Endothelial cell of umbilical vein (primary cell): ENCODE measurements at regions not wholly inside any gene's neighbourhood (a gene's known extent, or its start where the extent isn't known, plus 50 kb on each side); places are given as distances from the start of the nearest gene placed in this dataset.

ENCODE experiments used
- BruUV-seq: library from RNA; stranded (reverse); fragments of 400-500 nt; replicated peaks from 2 replicates; lab custom pipeline; 2021; lab: Mats Ljungman, UMichigan
- CTCF ChIA-PET: fragments of 300-600, 350-600 bp; sonication (Branson Sonifier 250); formaldehyde crosslinking; loops from one replicate; lab custom pipeline; 2021; ENCODE audit warnings: antibody characterized with exemption, inconsistent platforms; lab: Charles Lee
- POLR2A ChIA-PET: fragments of 300-600, 350-600 bp; sonication (Branson Sonifier 250); formaldehyde crosslinking; loops from one replicate; lab custom pipeline; 2021; ENCODE audit warnings: antibody characterized with exemption, inconsistent platforms; lab: Charles Lee
- DNase-seq: peaks from one replicate; pipeline ENCODE4 v3.0.0-alpha.2; 2011; ENCODE audit warnings: low read depth, low spot score
- FAIRE-seq: peaks from 2 replicates; lab custom pipeline; 2011; peaks lifted over from hg19 to GRCh38; lab: Jason Lieb, UNC
- H2AFZ ChIP-seq: 2 replicates; pipeline ENCODE4 v1.6.0; 2012; ENCODE audit warnings: low read depth, low read length, control low read depth, inconsistent platforms
- H3K27ac ChIP-seq: 2 replicates; pipeline ENCODE4 v1.5.1; 2011; ENCODE audit warnings: low read depth, mild to moderate bottlenecking, control low read depth, low read length, moderate library complexity; ENCODE audit not compliant: insufficient read depth
- H3K27me3 ChIP-seq, 2 experiments: 2 replicates each; pipeline versions ENCODE4 v1.6.0 to v1.6.1; 2011; ENCODE audit warnings: low read length in 2 of 2, mixed read lengths in 1 of 2; ENCODE audit not compliant: control insufficient read depth in 2 of 2, insufficient read depth in 2 of 2
- H3K36me3 ChIP-seq, 2 experiments: 2 replicates in 1 of 2; 3 replicates in 1 of 2; pipeline ENCODE4 v1.5.1; 2011; ENCODE audit warnings: low read length in 2 of 2, mild to moderate bottlenecking in 1 of 2, moderate library complexity in 1 of 2; ENCODE audit not compliant: control insufficient read depth in 2 of 2, insufficient read depth in 2 of 2; ENCODE audit errors: extremely low read depth in 1 of 2
- H3K4me1 ChIP-seq: 3 replicates; pipeline ENCODE4 v1.5.1; 2011; ENCODE audit warnings: mild to moderate bottlenecking, low read length; ENCODE audit not compliant: control insufficient read depth, insufficient read depth; ENCODE audit errors: extremely low read depth
- H3K4me2 ChIP-seq: 2 replicates; pipeline ENCODE4 v1.6.1; 2011; ENCODE audit warnings: low read length, control low read depth, mixed read lengths; ENCODE audit not compliant: insufficient read depth
- H3K4me3 ChIP-seq, 3 experiments: fragments of 200-600 bp in 1 of 3; sonication (generic), shearing (Covaris generic) in 1 of 3; replicated peaks in 1 of 3; 2 replicates each; pipeline ENCODE4 v1.5.1; 2011 to 2016; ENCODE audit warnings: control low read depth in 3 of 3, low read length in 3 of 3, mild to moderate bottlenecking in 2 of 3, inconsistent platforms in 1 of 3, low read depth in 1 of 3, moderate library complexity in 1 of 3; ENCODE audit not compliant: insufficient read depth in 1 of 3
- H3K79me2 ChIP-seq: 2 replicates; pipeline ENCODE4 v1.6.0; 2012; ENCODE audit warnings: low read length, inconsistent platforms; ENCODE audit not compliant: control insufficient read depth, insufficient read depth
- H3K9ac ChIP-seq: replicated peaks from 2 replicates; pipeline ENCODE3; 2011; ENCODE audit warnings: low read length, control low read depth; ENCODE audit not compliant: insufficient read depth; ENCODE audit errors: extremely low read depth
- H3K9me1 ChIP-seq: replicated peaks from 3 replicates; pipeline ENCODE4 v1.6.0; 2011; ENCODE audit warnings: mild to moderate bottlenecking, low read length; ENCODE audit not compliant: control insufficient read depth, insufficient read depth; ENCODE audit errors: extremely low read depth
- H3K9me3 ChIP-seq: replicated peaks from 2 replicates; pipeline ENCODE4 v1.5.1; 2012; ENCODE audit warnings: low read length, inconsistent platforms; ENCODE audit not compliant: control insufficient read depth, insufficient read depth
- H4K20me1 ChIP-seq: replicated peaks from 2 replicates; pipeline ENCODE3; 2011; ENCODE audit warnings: mild to moderate bottlenecking, low read length; ENCODE audit not compliant: control insufficient read depth, insufficient read depth; ENCODE audit errors: extremely low read depth
- EZH2 ChIP-seq: IDR thresholded peaks from 2 replicates; pipeline ENCODE4 v1.6.1; 2012; ENCODE audit warnings: borderline replicate concordance, low read depth, mild to moderate bottlenecking, moderate library complexity, low read length, inconsistent platforms; ENCODE audit not compliant: severe bottlenecking
- FOS ChIP-seq: IDR thresholded peaks from 2 replicates; pipeline ENCODE4 v1.6.1; 2011; ENCODE audit warnings: mild to moderate bottlenecking, low read length, moderate library complexity, borderline replicate concordance; ENCODE audit not compliant: insufficient read depth
- GATA2 ChIP-seq: IDR thresholded peaks from 2 replicates; pipeline ENCODE4 v1.7.0; 2011; ENCODE audit warnings: low read depth, mild to moderate bottlenecking, moderate library complexity, mixed read lengths, low read length; ENCODE audit not compliant: insufficient read length, insufficient read depth
- JUN ChIP-seq: IDR thresholded peaks from 2 replicates; pipeline ENCODE4 v1.6.1; 2011; ENCODE audit warnings: borderline replicate concordance, low read depth; ENCODE audit not compliant: insufficient read length, insufficient read depth
- MYC ChIP-seq: IDR thresholded peaks from one replicate; pipeline ENCODE4 v1.6.1; 2011; ENCODE audit warnings: mild to moderate bottlenecking, low read depth, low read length
- POLR2A ChIP-seq: IDR thresholded peaks from 2 replicates; pipeline ENCODE4 v1.6.1; 2012; ENCODE audit warnings: low read depth, mild to moderate bottlenecking, control low read depth, low read length
- POLR2AphosphoS5 ChIP-seq: IDR thresholded peaks from 2 replicates; pipeline ENCODE4 v1.6.1; 2012; ENCODE audit warnings: low read depth, mild to moderate bottlenecking, control low read depth, low read length, moderate library complexity; ENCODE audit not compliant: insufficient read depth
- dilution Hi-C: fragments of 300-500 bp; cut with MboI; formaldehyde crosslinking; loops from one replicate; pipeline ENCODE4 v1.15.0; 2019; ENCODE audit warnings: low sequenced_read_pairs; ENCODE audit not compliant: extremely low pct_ligation_motif_present
- intact Hi-C: fragments of 100-400 bp; cut with micrococcal nuclease; formaldehyde crosslinking; loops from one replicate; pipeline ENCODE4 v1.10.0; 2022
- TF ChIP-seq, protein P1 (sequence below): IDR thresholded peaks from 2 replicates; pipeline ENCODE4 v1.6.1; 2011; ENCODE audit not compliant: insufficient read depth, insufficient read length
- TF ChIP-seq, protein P2 (sequence below), 2 donors: IDR thresholded peaks; 1 replicate in 1 of 2; 2 replicates in 1 of 2; pipeline ENCODE4 v1.5.1; 2011; ENCODE audit warnings: low read length in 2 of 2, mild to moderate bottlenecking in 2 of 2, moderate library complexity in 2 of 2, control low read depth in 1 of 2, inconsistent platforms in 1 of 2, low read depth in 1 of 2; ENCODE audit not compliant: insufficient read depth in 1 of 2; ENCODE audit errors: extremely low read depth in 1 of 2

DNA sequence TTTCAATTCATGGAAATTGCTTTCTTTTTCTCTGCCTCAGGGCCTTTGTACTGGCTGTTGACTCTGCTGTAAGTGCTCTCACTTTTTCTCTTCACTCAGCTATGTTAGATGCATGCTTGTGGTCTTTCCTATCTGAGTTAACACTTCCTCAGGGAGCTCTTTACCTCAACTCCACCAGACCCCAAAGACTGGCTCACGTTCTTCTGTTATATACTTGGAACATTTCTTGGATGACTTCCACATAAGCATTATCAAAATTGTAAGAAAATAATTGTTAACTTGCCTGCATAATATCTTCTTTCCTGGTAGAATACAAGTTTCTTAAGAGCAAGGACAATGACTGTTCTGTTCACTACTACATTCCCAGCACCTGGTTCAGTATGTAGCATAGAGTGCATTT is 455.9 kb downstream of the EBF1 start:
- Histone ChIP-seq H3K27me3 (no peaks in the 10 kb centered on the region), H3K36me3 (no peaks in the 10 kb centered on the region), H3K9me3 (no peaks in the 10 kb centered on the region), H3K4me2 (no peak overlapping the region), H4K20me1 (no peaks in the 10 kb centered on the region), H3K27ac (no peak overlapping the region), H3K9ac (no peak overlapping the region), H2AFZ (no peak overlapping the region), H3K9me1 (no peaks in the 10 kb centered on the region), H3K4me3 (no peak overlapping the region), H3K4me1 (no peaks in the 10 kb centered on the region), H3K79me2 (no peaks in the 10 kb centered on the region)
- ChIA-PET CTCF (no interaction called here), POLR2A (no interaction called here)
- DNase-seq = no peak
- dilution Hi-C loops (no loop called here), intact Hi-C loops (no loop called here)
- TF ChIP-seq, protein P1, sequence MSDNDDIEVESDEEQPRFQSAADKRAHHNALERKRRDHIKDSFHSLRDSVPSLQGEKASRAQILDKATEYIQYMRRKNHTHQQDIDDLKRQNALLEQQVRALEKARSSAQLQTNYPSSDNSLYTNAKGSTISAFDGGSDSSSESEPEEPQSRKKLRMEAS = no peak
- TF ChIP-seq, protein P2, sequence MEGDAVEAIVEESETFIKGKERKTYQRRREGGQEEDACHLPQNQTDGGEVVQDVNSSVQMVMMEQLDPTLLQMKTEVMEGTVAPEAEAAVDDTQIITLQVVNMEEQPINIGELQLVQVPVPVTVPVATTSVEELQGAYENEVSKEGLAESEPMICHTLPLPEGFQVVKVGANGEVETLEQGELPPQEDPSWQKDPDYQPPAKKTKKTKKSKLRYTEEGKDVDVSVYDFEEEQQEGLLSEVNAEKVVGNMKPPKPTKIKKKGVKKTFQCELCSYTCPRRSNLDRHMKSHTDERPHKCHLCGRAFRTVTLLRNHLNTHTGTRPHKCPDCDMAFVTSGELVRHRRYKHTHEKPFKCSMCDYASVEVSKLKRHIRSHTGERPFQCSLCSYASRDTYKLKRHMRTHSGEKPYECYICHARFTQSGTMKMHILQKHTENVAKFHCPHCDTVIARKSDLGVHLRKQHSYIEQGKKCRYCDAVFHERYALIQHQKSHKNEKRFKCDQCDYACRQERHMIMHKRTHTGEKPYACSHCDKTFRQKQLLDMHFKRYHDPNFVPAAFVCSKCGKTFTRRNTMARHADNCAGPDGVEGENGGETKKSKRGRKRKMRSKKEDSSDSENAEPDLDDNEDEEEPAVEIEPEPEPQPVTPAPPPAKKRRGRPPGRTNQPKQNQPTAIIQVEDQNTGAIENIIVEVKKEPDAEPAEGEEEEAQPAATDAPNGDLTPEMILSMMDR (IDR thresholded peaks at IDR 0.05; ENCODE audit: extremely low read depth in 1 of 2, insufficient read depth in 1 of 2, low read depth in 1 of 2, low read length in 2 of 2) = no peak
- no peak for TF ChIP-seq MYC
- TF ChIP-seq GATA2 = no peak
- no peak for TF ChIP-seq POLR2A
- no peak for TF ChIP-seq JUN
- no peak for TF ChIP-seq POLR2AphosphoS5
- TF ChIP-seq EZH2 = no peak
- TF ChIP-seq FOS = no peak
- BruUV-seq = no TSS peak
- no peak for FAIRE-seq
